Prostate gland (tissue), 2 donors: ENCODE measurements at regions not wholly inside any gene's neighbourhood (a gene's known extent, or its start where the extent isn't known, plus 50 kb on each side); places are given as distances from the start of the nearest gene placed in this dataset.

Experiments
- POLR2A ChIP-seq: fragments of 450-650 bp; IDR thresholded peaks from one replicate; pipeline ENCODE4 v1.6.1; 2016; ENCODE audit warnings: antibody characterized with exemption, mild to moderate bottlenecking
- TF ChIP-seq, protein P1 (sequence below), 4 experiments: fragments of 200-600 bp in 2 of 4; fragments of 450-650 bp in 2 of 4; sonication (generic) in 2 of 4; IDR thresholded peaks; 1 replicate in 3 of 4; 2 replicates in 1 of 4; pipeline ENCODE4 v1.5.1; 2016 to 2019; ENCODE audit warnings: antibody characterized with exemption in 4 of 4, mild to moderate bottlenecking in 2 of 4, moderate library complexity in 2 of 4

GRCh38 chr4:175934506-175934905 is 122.4 kb upstream of the GPM6A start:
- TF ChIP-seq POLR2A: no peak
- TF ChIP-seq, protein P1, sequence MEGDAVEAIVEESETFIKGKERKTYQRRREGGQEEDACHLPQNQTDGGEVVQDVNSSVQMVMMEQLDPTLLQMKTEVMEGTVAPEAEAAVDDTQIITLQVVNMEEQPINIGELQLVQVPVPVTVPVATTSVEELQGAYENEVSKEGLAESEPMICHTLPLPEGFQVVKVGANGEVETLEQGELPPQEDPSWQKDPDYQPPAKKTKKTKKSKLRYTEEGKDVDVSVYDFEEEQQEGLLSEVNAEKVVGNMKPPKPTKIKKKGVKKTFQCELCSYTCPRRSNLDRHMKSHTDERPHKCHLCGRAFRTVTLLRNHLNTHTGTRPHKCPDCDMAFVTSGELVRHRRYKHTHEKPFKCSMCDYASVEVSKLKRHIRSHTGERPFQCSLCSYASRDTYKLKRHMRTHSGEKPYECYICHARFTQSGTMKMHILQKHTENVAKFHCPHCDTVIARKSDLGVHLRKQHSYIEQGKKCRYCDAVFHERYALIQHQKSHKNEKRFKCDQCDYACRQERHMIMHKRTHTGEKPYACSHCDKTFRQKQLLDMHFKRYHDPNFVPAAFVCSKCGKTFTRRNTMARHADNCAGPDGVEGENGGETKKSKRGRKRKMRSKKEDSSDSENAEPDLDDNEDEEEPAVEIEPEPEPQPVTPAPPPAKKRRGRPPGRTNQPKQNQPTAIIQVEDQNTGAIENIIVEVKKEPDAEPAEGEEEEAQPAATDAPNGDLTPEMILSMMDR (IDR thresholded peaks at IDR 0.05): no peak
